Thymus (tissue), 11 donors: ENCODE measurements at regions not wholly inside any gene's neighbourhood (a gene's known extent, or its start where the extent isn't known, plus 50 kb on each side); places are given as distances from the start of the nearest gene placed in this dataset.

Source experiments
- DNase-seq, 9 donors: peaks; one replicate each; pipeline ENCODE4 v3.0.0-alpha.2; 2013; ENCODE audit warnings: low spot score in 9 of 9, low read depth in 6 of 9, missing footprints in 1 of 9
- H3K27ac ChIP-seq, 2 donors: one replicate each; pipeline ENCODE4 v1.5.1; 2013; ENCODE audit warnings: control low read depth in 1 of 2, low read depth in 1 of 2, low read length in 1 of 2, mild to moderate bottlenecking in 1 of 2, moderate library complexity in 1 of 2
- H3K27me3 ChIP-seq, 2 donors: one replicate each; pipeline ENCODE4 v1.5.1; 2013; ENCODE audit warnings: low read length in 1 of 2; ENCODE audit not compliant: control insufficient read depth in 2 of 2, insufficient read depth in 1 of 2
- H3K36me3 ChIP-seq, 2 donors: one replicate each; pipeline ENCODE4 v1.5.1; 2013; ENCODE audit warnings: low read length in 1 of 2, mild to moderate bottlenecking in 1 of 2, moderate library complexity in 1 of 2; ENCODE audit not compliant: control insufficient read depth in 2 of 2, insufficient read depth in 2 of 2
- H3K4me1 ChIP-seq, 2 donors: one replicate each; pipeline ENCODE4 v1.5.1; 2013; ENCODE audit warnings: low read length in 2 of 2; ENCODE audit not compliant: control insufficient read depth in 2 of 2, insufficient read depth in 2 of 2
- H3K4me3 ChIP-seq, 2 donors: one replicate each; pipeline ENCODE4 v1.5.1; 2013; ENCODE audit warnings: low read length in 2 of 2, control low read depth in 1 of 2, mild to moderate bottlenecking in 1 of 2
- H3K9me3 ChIP-seq, 2 donors: one replicate each; pipeline ENCODE4 v1.5.1; 2013; ENCODE audit warnings: low read length in 1 of 2, mild to moderate bottlenecking in 1 of 2; ENCODE audit not compliant: control insufficient read depth in 2 of 2, insufficient read depth in 1 of 2
- WGBS: extraction: QIAGEN DNeasy Blood & Tissue Kit; methylation state at CpG from one replicate; pipeline ENCODE4 v1.1.7; 2013; 5-methylcytosine and 5-hydroxymethylcytosine counted together
- donor health status: healthy.

- no peak for DNase-seq
- Histone ChIP-seq H3K36me3 (no peaks in the 10 kb centered on the region), H3K4me3 (no peak overlapping the region), H3K27ac (no peak overlapping the region), H3K27me3 (no peaks in the 10 kb centered on the region), H3K4me1 (no peaks in the 10 kb centered on the region), H3K9me3 (peaks cover 0 to 4% of the 10 kb centered on the region in 2 donors)
- 90% methylated on average over 4 of the region's 4 CpGs for WGBS
These were observed 478.1 kb downstream of the PREX1 start for GRCh38 chr20:48349656-48350055.

GRCh38 chr20:48348022-48348421 is 479.8 kb downstream of the PREX1 start:
- no peak overlapping the region for H3K27ac ChIP-seq
- no peaks in the 10 kb centered on the region for H3K9me3 ChIP-seq
- no peaks in the 10 kb centered on the region for H3K36me3 ChIP-seq
- DNase-seq: no peak
- 76% methylated on average over 3 of the region's 3 CpGs for WGBS
- no peaks in the 10 kb centered on the region for H3K27me3 ChIP-seq
- no peak overlapping the region for H3K4me3 ChIP-seq
- H3K4me1 ChIP-seq: no peaks in the 10 kb centered on the region

- H3K36me3 ChIP-seq: no peaks in the 10 kb centered on the region
- H3K4me1 ChIP-seq: peaks cover 0 to 7% of the 10 kb centered on the region in 2 donors
- 90% methylated on average over 28 of the region's 28 CpGs for WGBS
- no peaks in the 10 kb centered on the region for H3K9me3 ChIP-seq
- peaks cover 0 to 6% of the 10 kb centered on the region in 2 donors for H3K27me3 ChIP-seq
- H3K4me3 ChIP-seq: no peak overlapping the region
- peak in 1 of 9 donors; percentile 22 for DNase-seq
- H3K27ac ChIP-seq: no peak overlapping the region
These were observed 484.8 kb downstream of the PREX1 start for GRCh38 chr20:48342822-48343513.

DNA sequence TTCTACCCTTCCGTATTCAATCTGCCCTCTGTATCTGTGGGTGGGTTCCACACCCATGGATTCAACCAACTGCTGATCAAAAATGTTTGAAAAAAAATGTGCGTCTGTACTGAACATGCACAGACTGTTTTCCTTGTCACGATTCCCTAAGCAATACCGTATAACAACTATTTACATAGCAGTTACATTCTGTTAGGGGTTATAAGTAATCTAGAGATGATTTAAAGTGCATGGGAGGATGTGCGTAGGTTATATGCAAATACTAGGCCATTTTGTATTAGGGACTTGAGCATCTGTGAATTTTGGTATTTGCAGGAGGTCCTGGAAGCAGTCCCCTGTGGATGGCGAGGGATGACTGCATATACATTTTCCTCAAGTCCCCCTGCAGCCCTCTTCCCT is 486.9 kb downstream of the PREX1 start:
- no peak overlapping the region for H3K27ac ChIP-seq
- no peaks in the 10 kb centered on the region for H3K9me3 ChIP-seq
- peaks cover 0 to 6% of the 10 kb centered on the region in 2 donors for H3K27me3 ChIP-seq
- no peak for DNase-seq
- H3K36me3 ChIP-seq: no peaks in the 10 kb centered on the region
- 93% methylated on average over 6 of the region's 6 CpGs for WGBS
- peaks cover 0 to 7% of the 10 kb centered on the region in 2 donors for H3K4me1 ChIP-seq
- H3K4me3 ChIP-seq: no peak overlapping the region

DNA sequence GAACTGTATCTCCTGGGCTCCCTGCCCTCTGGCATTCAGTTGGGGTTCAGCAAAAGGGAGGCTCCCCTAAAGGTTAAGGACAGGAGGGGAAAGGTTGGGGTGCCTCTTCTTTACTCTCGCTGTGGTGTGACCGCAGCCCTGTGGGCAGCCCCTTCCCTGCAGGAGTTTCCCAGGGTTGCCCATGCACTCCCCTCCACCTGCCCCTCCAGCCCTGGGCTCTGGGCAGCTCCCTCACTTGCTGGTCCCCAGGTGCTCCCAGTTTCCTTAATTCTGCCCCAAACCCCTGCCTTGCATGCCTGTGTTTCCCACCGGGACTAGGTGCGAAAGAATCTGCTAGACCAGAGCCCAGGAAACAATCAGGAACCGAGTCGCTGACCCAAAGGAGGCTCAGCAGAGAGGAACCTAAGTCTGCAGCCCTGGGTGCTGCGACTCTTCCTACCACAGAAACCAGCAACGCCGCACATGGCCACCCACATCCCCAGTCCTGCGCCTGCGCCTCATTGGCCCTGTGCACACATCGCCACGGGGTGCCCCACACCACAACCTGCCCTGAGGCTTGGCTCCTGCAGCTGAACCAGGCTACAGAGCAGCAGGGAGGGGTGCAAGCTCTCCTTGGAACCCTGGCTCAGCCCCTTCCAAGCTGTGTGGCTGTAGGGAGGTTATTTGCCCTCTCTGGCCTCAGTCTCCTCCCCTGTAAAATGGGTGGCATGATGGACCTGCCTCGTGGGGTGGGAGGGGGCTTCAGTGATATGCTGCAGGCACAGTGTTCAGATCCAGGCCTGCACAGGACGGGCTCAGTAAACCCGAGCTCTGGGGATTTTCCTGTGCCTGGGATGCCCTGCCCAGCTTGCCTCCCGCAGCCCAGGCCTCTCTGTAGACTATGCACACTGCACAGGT is 487.6 kb downstream of the PREX1 start:
- Histone ChIP-seq H3K4me3 (no peak overlapping the region), H3K27ac (no peak overlapping the region), H3K36me3 (no peaks in the 10 kb centered on the region), H3K27me3 (peaks cover 0 to 6% of the 10 kb centered on the region in 2 donors), H3K9me3 (no peaks in the 10 kb centered on the region), H3K4me1 (peaks cover 0 to 7% of the 10 kb centered on the region in 2 donors)
- WGBS: 58% methylated on average over 17 of the region's 17 CpGs
- DNase-seq: no peak

GRCh38 chr20:48339190-48339985 is 488.4 kb downstream of the PREX1 start:
- Histone ChIP-seq H3K27ac (no peak overlapping the region), H3K36me3 (no peaks in the 10 kb centered on the region), H3K27me3 (peaks cover 0 to 6% of the 10 kb centered on the region in 2 donors), H3K4me3 (no peak overlapping the region), H3K9me3 (no peaks in the 10 kb centered on the region), H3K4me1 (peaks cover 0 to 7% of the 10 kb centered on the region in 2 donors)
- 84% methylated on average over 13 of the region's 13 CpGs for WGBS
- DNase-seq: no peak

DNA sequence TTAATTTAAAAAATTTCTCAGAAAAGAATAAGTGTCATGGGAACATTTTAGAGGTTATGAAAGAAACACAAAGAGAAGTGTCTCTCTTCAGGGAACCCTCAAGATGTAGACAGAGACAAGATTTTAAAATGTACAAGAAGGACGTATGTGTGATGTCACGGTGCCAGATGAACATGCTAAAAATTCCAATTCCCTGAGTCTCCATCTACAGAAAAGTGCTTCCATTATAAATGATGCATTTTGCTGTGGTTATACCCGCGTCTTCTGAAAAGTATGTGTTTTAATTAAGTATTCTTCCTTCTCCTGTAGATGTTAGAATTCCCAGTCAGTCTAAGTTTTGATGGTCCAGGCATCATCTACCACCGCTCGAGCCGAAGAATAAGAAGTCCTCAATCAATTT is 489.1 kb downstream of the PREX1 start:
- H3K4me3 ChIP-seq: no peak overlapping the region
- H3K36me3 ChIP-seq: no peaks in the 10 kb centered on the region
- WGBS: 92% methylated on average over 7 of the region's 7 CpGs
- H3K27me3 ChIP-seq: peaks cover 0 to 6% of the 10 kb centered on the region in 2 donors
- H3K9me3 ChIP-seq: no peaks in the 10 kb centered on the region
- H3K4me1 ChIP-seq: peaks cover 0 to 7% of the 10 kb centered on the region in 2 donors
- DNase-seq: no peak
- no peak overlapping the region for H3K27ac ChIP-seq

GRCh38 chr20:48336597-48336996 is 491.2 kb downstream of the PREX1 start:
- 90% methylated on average over 6 of the region's 6 CpGs for WGBS

More at GRCh38 chr20:48336597-48336996, 491.2 kb downstream of the PREX1 start:
- Histone ChIP-seq H3K27ac (no peak overlapping the region), H3K27me3 (peaks cover 0 to 6% of the 10 kb centered on the region in 2 donors), H3K4me1 (peaks cover 0 to 2% of the 10 kb centered on the region in 2 donors), H3K4me3 (no peak overlapping the region), H3K9me3 (no peaks in the 10 kb centered on the region), H3K36me3 (no peaks in the 10 kb centered on the region)
- no peak for DNase-seq
